ENCODE measurements at regions not wholly inside any gene's neighbourhood (a gene's known extent, or its start where the extent isn't known, plus 50 kb on each side); places are given as distances from the start of the nearest gene placed in this dataset.
"Not testable (repeated sequence)": the region's sequence is repeated elsewhere in the genome, so short reads cannot be mapped to it uniquely, and the experiment has no call there.

- no peak for DNase-seq (ENCODE audit: extremely low read depth in 1 of 11, low read depth in 9 of 11, low spot score in 4 of 11)
Observed at GRCh38 chr5:154702477-154702876, 52.7 kb upstream of the LARP1 start.

GRCh38 chr5:154701725-154702124 is 53.5 kb upstream of the LARP1 start:
- not testable (repeated sequence) for DNase-seq (ENCODE audit: extremely low read depth in 1 of 11, low read depth in 9 of 11, low spot score in 4 of 11)

- DNase-seq (ENCODE audit: extremely low read depth in 1 of 11, low read depth in 9 of 11, low spot score in 4 of 11) = peak in 3 of 11 donors; percentile 36 to 52 (median 37)
Observed at GRCh38 chr5:154701181-154701580, 54.0 kb upstream of the LARP1 start.

GRCh38 chr5:154700289-154700928 is 54.8 kb upstream of the LARP1 start:
- not testable (repeated sequence) for DNase-seq (ENCODE audit: extremely low read depth in 1 of 11, low read depth in 9 of 11, low spot score in 4 of 11)

- DNase-seq (ENCODE audit: extremely low read depth in 1 of 11, low read depth in 9 of 11, low spot score in 4 of 11) = no peak
Observed at GRCh38 chr5:154698763-154699162, 56.4 kb upstream of the LARP1 start.

- no peak for DNase-seq (ENCODE audit: extremely low read depth in 1 of 11, low read depth in 9 of 11, low spot score in 4 of 11)
Observed at GRCh38 chr5:154697371-154697770, 57.8 kb upstream of the LARP1 start.

- no peak for DNase-seq (ENCODE audit: extremely low read depth in 1 of 11, low read depth in 9 of 11, low spot score in 4 of 11)
Observed at GRCh38 chr5:154696891-154697290, 58.3 kb upstream of the LARP1 start.

- DNase-seq (ENCODE audit: extremely low read depth in 1 of 11, low read depth in 9 of 11, low spot score in 4 of 11) = no peak
Observed at GRCh38 chr5:154694159-154694558, 61.0 kb upstream of the LARP1 start.

- DNase-seq (ENCODE audit: extremely low read depth in 1 of 11, low read depth in 9 of 11, low spot score in 4 of 11) = no peak
Observed at GRCh38 chr5:154690488-154690887, 64.7 kb upstream of the LARP1 start.

- no peak for DNase-seq (ENCODE audit: extremely low read depth in 1 of 11, low read depth in 9 of 11, low spot score in 4 of 11)
Observed at GRCh38 chr5:154686490-154686889, 68.7 kb upstream of the LARP1 start.

GRCh38 chr5:154683101-154683880 is 71.9 kb upstream of the LARP1 start:
- no peak for DNase-seq (ENCODE audit: extremely low read depth in 1 of 11, low read depth in 9 of 11, low spot score in 4 of 11)

GRCh38 chr5:154679501-154679900 is 75.7 kb upstream of the LARP1 start:
- no peak for DNase-seq (ENCODE audit: extremely low read depth in 1 of 11, low read depth in 9 of 11, low spot score in 4 of 11)

- no peak for DNase-seq (ENCODE audit: extremely low read depth in 1 of 11, low read depth in 9 of 11, low spot score in 4 of 11)
Observed at GRCh38 chr5:154677921-154678320, 77.3 kb upstream of the LARP1 start.

- no peak for DNase-seq (ENCODE audit: extremely low read depth in 1 of 11, low read depth in 9 of 11, low spot score in 4 of 11)
Observed at GRCh38 chr5:154676508-154676907, 78.7 kb upstream of the LARP1 start.

- DNase-seq (ENCODE audit: extremely low read depth in 1 of 11, low read depth in 9 of 11, low spot score in 4 of 11) = no peak
Observed at GRCh38 chr5:154674029-154674428, 81.1 kb upstream of the LARP1 start.

GRCh38 chr5:154673506-154673905 is 81.7 kb upstream of the LARP1 start:
- no peak for DNase-seq (ENCODE audit: extremely low read depth in 1 of 11, low read depth in 9 of 11, low spot score in 4 of 11)

GRCh38 chr5:154669913-154670312 is 85.3 kb upstream of the LARP1 start:
- DNase-seq (ENCODE audit: extremely low read depth in 1 of 11, low read depth in 9 of 11, low spot score in 4 of 11) = not testable (repeated sequence)

GRCh38 chr5:154669402-154669801 is 85.8 kb upstream of the LARP1 start:
- DNase-seq (ENCODE audit: extremely low read depth in 1 of 11, low read depth in 9 of 11, low spot score in 4 of 11) = no peak

GRCh38 chr5:154664869-154665268 is 90.3 kb upstream of the LARP1 start:
- DNase-seq (ENCODE audit: extremely low read depth in 1 of 11, low read depth in 9 of 11, low spot score in 4 of 11) = no peak

- no peak for DNase-seq (ENCODE audit: extremely low read depth in 1 of 11, low read depth in 9 of 11, low spot score in 4 of 11)
Observed at GRCh38 chr5:154663424-154663823, 91.8 kb upstream of the LARP1 start.
